GM23338 (cell line): ENCODE measurements at regions not wholly inside any gene's neighbourhood (a gene's known extent, or its start where the extent isn't known, plus 50 kb on each side); places are given as distances from the start of the nearest gene placed in this dataset.

Experiments used
- ATAC-seq: fragments of 200-7000 bp; cut with Tn5 transposase; 3 replicates; pipeline ENCODE4 v1.9.1; 2020
- DNase-seq: peaks from one replicate; pipeline ENCODE4 v3.0.0-alpha.2; 2015; ENCODE audit warnings: low spot score
- H2AFZ ChIP-seq: fragments of 200-600 bp; sonication (generic); 2 replicates; pipeline ENCODE4 v1.8.0; 2016; ENCODE audit warnings: antibody characterized with exemption, mild to moderate bottlenecking, moderate library complexity
- H3F3A ChIP-seq: fragments of 200-600 bp; sonication (generic); replicated peaks from 2 replicates; pipeline ENCODE4 v1.8.0; 2017; ENCODE audit warnings: antibody characterized with exemption, mixed run types, low read depth
- H3K27ac ChIP-seq: fragments of 200-600 bp; sonication (generic); 2 replicates; pipeline ENCODE4 v1.6.1; 2016; ENCODE audit warnings: low read depth
- H3K27me3 ChIP-seq: fragments of 200-600 bp; sonication (generic); 2 replicates; pipeline ENCODE4 v1.8.0; 2016; ENCODE audit warnings: mild to moderate bottlenecking, mixed run types, moderate library complexity; ENCODE audit not compliant: insufficient read depth
- H3K36me3 ChIP-seq: fragments of 200-600 bp; sonication (generic); 2 replicates; pipeline ENCODE4 v1.8.0; 2016; ENCODE audit warnings: mild to moderate bottlenecking; ENCODE audit not compliant: insufficient read depth
- H3K4me1 ChIP-seq: fragments of 200-600 bp; sonication (generic); 2 replicates; pipeline ENCODE4 v1.8.0; 2016; ENCODE audit warnings: mild to moderate bottlenecking, moderate library complexity; ENCODE audit not compliant: insufficient read depth
- H3K4me2 ChIP-seq: fragments of 200-600 bp; sonication (generic); 2 replicates; pipeline ENCODE4 v1.7.1; 2017; ENCODE audit warnings: mixed run types
- H3K4me3 ChIP-seq: fragments of 200-600 bp; sonication (generic); 2 replicates; pipeline ENCODE4 v1.6.1; 2016; ENCODE audit warnings: mixed run types
- H3K79me2 ChIP-seq: fragments of 200-600 bp; sonication (generic); replicated peaks from 2 replicates; pipeline ENCODE4 v1.8.0; 2017; ENCODE audit warnings: mild to moderate bottlenecking; ENCODE audit not compliant: insufficient read depth
- H3K9me2 ChIP-seq: fragments of 200-600 bp; sonication (generic); 2 replicates; pipeline ENCODE4 v1.8.0; 2017; ENCODE audit not compliant: insufficient read depth
- H4K20me1 ChIP-seq: fragments of 200-600 bp; sonication (generic); replicated peaks from 2 replicates; pipeline ENCODE4 v1.8.0; 2017; ENCODE audit warnings: mild to moderate bottlenecking; ENCODE audit not compliant: insufficient read depth
- H3K27ac Mint-ChIP-seq: 2 replicates; pipeline ENCODE4 v1.8.0; 2020; ENCODE audit warnings: inconsistent platforms, mild to moderate bottlenecking, moderate library complexity, mixed read lengths
- H3K27me3 Mint-ChIP-seq: 3 replicates; pipeline ENCODE4 v1.8.0; 2022; ENCODE audit warnings: low read depth, mild to moderate bottlenecking, moderate library complexity, mixed read lengths, inconsistent platforms; ENCODE audit not compliant: insufficient read depth, poor library complexity
- H3K36me3 Mint-ChIP-seq: 3 replicates; pipeline ENCODE4 v1.8.0; 2021; ENCODE audit warnings: low read depth, mild to moderate bottlenecking, inconsistent platforms, moderate library complexity, mixed read lengths
- H3K4me1 Mint-ChIP-seq: 3 replicates; pipeline ENCODE4 v1.8.0; 2020; ENCODE audit warnings: mild to moderate bottlenecking, inconsistent platforms, mixed read lengths
- H3K4me3 Mint-ChIP-seq: 3 replicates; pipeline ENCODE4 v1.8.0; 2021; ENCODE audit warnings: moderate library complexity, mild to moderate bottlenecking, inconsistent platforms, mixed read lengths
- H3K9me3 Mint-ChIP-seq: 3 replicates; pipeline ENCODE4 v1.8.0; 2020; ENCODE audit warnings: moderate library complexity, mild to moderate bottlenecking, inconsistent platforms, mixed read lengths
- EZH2phosphoT487 ChIP-seq: fragments of 200-600 bp; sonication (generic); IDR thresholded peaks from one replicate; pipeline ENCODE4 v1.8.1; 2018; ENCODE audit warnings: antibody characterized with exemption; ENCODE audit not compliant: unreplicated experiment
- POLR2AphosphoS5 ChIP-seq: IDR thresholded peaks from 2 replicates; pipeline ENCODE4 v1.6.1; 2016; ENCODE audit warnings: antibody characterized with exemption, low read depth
- TF ChIP-seq, protein P1 (sequence below): IDR thresholded peaks from one replicate; pipeline ENCODE4 v1.6.1; 2018; ENCODE audit warnings: antibody characterized with exemption; ENCODE audit not compliant: unreplicated experiment
- TF ChIP-seq, protein P2 (sequence below), 2 experiments: fragments of 200-600 bp in 1 of 2; sonication (generic) in 1 of 2; conservative IDR thresholded peaks; 2 replicates each; pipeline versions ENCODE4 v1.5.1 to v1.6.1; 2016 to 2017; ENCODE audit warnings: antibody characterized with exemption in 2 of 2, low read depth in 2 of 2, mild to moderate bottlenecking in 2 of 2, moderate library complexity in 1 of 2
- TF ChIP-seq, protein P3 (sequence below): fragments of 250-450 bp; sonication (Bioruptor Pico); IDR thresholded peaks from 2 replicates; pipeline ENCODE4 v1.5.0; 2020; ENCODE audit warnings: mild to moderate bottlenecking, moderate library complexity

DNA sequence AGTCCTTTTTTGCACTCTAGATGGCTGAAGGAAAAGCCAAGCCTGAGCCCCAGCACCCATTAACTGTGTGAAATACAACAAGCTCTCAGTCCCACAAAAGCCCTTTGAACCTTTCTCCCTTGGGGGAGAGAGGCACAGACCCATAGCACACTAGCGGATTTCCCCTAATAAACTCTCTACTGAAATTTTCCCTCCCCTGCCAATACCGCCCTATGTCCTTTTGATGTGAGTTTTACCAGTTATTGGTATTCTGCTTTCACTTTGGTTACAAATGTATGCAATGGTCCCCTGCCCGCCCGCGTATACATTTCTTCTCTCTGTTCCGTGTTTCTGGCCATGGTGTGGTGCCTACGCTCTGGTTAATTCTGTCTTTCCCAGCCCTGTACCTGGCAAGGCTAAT, 54.0 kb upstream of the MYO16 start:
- TF ChIP-seq, protein P1, sequence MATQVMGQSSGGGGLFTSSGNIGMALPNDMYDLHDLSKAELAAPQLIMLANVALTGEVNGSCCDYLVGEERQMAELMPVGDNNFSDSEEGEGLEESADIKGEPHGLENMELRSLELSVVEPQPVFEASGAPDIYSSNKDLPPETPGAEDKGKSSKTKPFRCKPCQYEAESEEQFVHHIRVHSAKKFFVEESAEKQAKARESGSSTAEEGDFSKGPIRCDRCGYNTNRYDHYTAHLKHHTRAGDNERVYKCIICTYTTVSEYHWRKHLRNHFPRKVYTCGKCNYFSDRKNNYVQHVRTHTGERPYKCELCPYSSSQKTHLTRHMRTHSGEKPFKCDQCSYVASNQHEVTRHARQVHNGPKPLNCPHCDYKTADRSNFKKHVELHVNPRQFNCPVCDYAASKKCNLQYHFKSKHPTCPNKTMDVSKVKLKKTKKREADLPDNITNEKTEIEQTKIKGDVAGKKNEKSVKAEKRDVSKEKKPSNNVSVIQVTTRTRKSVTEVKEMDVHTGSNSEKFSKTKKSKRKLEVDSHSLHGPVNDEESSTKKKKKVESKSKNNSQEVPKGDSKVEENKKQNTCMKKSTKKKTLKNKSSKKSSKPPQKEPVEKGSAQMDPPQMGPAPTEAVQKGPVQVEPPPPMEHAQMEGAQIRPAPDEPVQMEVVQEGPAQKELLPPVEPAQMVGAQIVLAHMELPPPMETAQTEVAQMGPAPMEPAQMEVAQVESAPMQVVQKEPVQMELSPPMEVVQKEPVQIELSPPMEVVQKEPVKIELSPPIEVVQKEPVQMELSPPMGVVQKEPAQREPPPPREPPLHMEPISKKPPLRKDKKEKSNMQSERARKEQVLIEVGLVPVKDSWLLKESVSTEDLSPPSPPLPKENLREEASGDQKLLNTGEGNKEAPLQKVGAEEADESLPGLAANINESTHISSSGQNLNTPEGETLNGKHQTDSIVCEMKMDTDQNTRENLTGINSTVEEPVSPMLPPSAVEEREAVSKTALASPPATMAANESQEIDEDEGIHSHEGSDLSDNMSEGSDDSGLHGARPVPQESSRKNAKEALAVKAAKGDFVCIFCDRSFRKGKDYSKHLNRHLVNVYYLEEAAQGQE, result no peak
- TF ChIP-seq, protein P2, sequence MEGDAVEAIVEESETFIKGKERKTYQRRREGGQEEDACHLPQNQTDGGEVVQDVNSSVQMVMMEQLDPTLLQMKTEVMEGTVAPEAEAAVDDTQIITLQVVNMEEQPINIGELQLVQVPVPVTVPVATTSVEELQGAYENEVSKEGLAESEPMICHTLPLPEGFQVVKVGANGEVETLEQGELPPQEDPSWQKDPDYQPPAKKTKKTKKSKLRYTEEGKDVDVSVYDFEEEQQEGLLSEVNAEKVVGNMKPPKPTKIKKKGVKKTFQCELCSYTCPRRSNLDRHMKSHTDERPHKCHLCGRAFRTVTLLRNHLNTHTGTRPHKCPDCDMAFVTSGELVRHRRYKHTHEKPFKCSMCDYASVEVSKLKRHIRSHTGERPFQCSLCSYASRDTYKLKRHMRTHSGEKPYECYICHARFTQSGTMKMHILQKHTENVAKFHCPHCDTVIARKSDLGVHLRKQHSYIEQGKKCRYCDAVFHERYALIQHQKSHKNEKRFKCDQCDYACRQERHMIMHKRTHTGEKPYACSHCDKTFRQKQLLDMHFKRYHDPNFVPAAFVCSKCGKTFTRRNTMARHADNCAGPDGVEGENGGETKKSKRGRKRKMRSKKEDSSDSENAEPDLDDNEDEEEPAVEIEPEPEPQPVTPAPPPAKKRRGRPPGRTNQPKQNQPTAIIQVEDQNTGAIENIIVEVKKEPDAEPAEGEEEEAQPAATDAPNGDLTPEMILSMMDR (conservative IDR thresholded peaks at IDR 0.05; ENCODE audit: low read depth in 2 of 2), result no peak
- no peak for TF ChIP-seq EZH2phosphoT487
- TF ChIP-seq, protein P3, sequence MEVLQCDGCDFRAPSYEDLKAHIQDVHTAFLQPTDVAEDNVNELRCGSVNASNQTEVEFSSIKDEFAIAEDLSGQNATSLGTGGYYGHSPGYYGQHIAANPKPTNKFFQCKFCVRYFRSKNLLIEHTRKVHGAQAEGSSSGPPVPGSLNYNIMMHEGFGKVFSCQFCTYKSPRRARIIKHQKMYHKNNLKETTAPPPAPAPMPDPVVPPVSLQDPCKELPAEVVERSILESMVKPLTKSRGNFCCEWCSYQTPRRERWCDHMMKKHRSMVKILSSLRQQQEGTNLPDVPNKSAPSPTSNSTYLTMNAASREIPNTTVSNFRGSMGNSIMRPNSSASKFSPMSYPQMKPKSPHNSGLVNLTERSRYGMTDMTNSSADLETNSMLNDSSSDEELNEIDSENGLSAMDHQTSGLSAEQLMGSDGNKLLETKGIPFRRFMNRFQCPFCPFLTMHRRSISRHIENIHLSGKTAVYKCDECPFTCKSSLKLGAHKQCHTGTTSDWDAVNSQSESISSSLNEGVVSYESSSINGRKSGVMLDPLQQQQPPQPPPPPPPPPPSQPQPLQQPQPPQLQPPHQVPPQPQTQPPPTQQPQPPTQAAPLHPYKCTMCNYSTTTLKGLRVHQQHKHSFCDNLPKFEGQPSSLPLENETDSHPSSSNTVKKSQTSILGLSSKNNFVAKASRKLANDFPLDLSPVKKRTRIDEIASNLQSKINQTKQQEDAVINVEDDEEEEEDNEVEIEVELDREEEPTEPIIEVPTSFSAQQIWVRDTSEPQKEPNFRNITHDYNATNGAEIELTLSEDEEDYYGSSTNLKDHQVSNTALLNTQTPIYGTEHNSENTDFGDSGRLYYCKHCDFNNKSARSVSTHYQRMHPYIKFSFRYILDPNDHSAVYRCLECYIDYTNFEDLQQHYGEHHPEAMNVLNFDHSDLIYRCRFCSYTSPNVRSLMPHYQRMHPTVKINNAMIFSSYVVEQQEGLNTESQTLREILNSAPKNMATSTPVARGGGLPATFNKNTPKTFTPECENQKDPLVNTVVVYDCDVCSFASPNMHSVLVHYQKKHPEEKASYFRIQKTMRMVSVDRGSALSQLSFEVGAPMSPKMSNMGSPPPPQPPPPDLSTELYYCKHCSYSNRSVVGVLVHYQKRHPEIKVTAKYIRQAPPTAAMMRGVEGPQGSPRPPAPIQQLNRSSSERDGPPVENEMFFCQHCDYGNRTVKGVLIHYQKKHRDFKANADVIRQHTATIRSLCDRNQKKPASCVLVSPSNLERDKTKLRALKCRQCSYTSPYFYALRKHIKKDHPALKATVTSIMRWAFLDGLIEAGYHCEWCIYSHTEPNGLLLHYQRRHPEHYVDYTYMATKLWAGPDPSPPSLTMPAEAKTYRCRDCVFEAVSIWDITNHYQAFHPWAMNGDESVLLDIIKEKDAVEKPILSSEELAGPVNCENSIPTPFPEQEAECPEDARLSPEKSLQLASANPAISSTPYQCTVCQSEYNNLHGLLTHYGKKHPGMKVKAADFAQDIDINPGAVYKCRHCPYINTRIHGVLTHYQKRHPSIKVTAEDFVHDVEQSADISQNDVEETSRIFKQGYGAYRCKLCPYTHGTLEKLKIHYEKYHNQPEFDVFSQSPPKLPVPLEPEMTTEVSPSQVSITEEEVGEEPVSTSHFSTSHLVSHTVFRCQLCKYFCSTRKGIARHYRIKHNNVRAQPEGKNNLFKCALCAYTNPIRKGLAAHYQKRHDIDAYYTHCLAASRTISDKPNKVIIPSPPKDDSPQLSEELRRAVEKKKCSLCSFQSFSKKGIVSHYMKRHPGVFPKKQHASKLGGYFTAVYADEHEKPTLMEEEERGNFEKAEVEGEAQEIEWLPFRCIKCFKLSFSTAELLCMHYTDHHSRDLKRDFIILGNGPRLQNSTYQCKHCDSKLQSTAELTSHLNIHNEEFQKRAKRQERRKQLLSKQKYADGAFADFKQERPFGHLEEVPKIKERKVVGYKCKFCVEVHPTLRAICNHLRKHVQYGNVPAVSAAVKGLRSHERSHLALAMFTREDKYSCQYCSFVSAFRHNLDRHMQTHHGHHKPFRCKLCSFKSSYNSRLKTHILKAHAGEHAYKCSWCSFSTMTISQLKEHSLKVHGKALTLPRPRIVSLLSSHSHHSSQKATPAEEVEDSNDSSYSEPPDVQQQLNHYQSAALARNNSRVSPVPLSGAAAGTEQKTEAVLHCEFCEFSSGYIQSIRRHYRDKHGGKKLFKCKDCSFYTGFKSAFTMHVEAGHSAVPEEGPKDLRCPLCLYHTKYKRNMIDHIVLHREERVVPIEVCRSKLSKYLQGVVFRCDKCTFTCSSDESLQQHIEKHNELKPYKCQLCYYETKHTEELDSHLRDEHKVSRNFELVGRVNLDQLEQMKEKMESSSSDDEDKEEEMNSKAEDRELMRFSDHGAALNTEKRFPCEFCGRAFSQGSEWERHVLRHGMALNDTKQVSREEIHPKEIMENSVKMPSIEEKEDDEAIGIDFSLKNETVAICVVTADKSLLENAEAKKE (CRISPR knock-in tag), result no peak
- no peak for TF ChIP-seq POLR2AphosphoS5
- Mint-ChIP-seq H3K4me1 (no peaks in the 10 kb centered on the region), H3K9me3 (no peaks in the 10 kb centered on the region), H3K36me3 (no peaks in the 10 kb centered on the region), H3K4me3 (no peak overlapping the region), H3K27ac (no peak overlapping the region), H3K27me3 (no peaks in the 10 kb centered on the region)
- H3K4me3 ChIP-seq, result no peak overlapping the region
- DNase-seq, result no peak
- no peak overlapping the region for H3K27ac ChIP-seq
- no peaks in the 10 kb centered on the region for H3K4me1 ChIP-seq
- no peaks in the 10 kb centered on the region for H3K36me3 ChIP-seq
- no peak overlapping the region for H3K4me2 ChIP-seq
- H3F3A ChIP-seq, result no peaks in the 10 kb centered on the region
- H3K27me3 ChIP-seq, result no peaks in the 10 kb centered on the region
- no peak for ATAC-seq
- no peaks in the 10 kb centered on the region for H3K9me2 ChIP-seq
- no peaks in the 10 kb centered on the region for H4K20me1 ChIP-seq
- no peaks in the 10 kb centered on the region for H3K79me2 ChIP-seq
- H2AFZ ChIP-seq, result no peak overlapping the region
